NCI-H2196 (cell line): ENCODE measurements at regions not wholly inside any gene's neighbourhood (a gene's known extent, or its start where the extent isn't known, plus 50 kb on each side); places are given as distances from the start of the nearest gene placed in this dataset.
"Not testable (repeated sequence)": the region's sequence is repeated elsewhere in the genome, so short reads cannot be mapped to it uniquely, and the experiment has no call there.

Experiments used
- DNase-seq: peaks from one replicate; lab custom pipeline; 2025; ENCODE audit not compliant: unreplicated experiment; lab: John Stamatoyannopoulos, UW

GRCh38 chrX:39487969-39488330 is 609.8 kb downstream of the BCOR start:
- DNase-seq, result no peak

GRCh38 chrX:39491548-39492297 is 606.0 kb downstream of the BCOR start:
- DNase-seq, result no peak

GRCh38 chrX:39492497-39493162 is 605.1 kb downstream of the BCOR start:
- no peak for DNase-seq

GRCh38 chrX:39493168-39493567 is 604.6 kb downstream of the BCOR start:
- no peak for DNase-seq

GRCh38 chrX:39497117-39497516 is 600.6 kb downstream of the BCOR start:
- DNase-seq, result not testable (repeated sequence)

- no peak for DNase-seq
These were observed 600.0 kb downstream of the BCOR start for GRCh38 chrX:39497702-39498265.

- DNase-seq, result no peak
These were observed 597.8 kb downstream of the BCOR start for GRCh38 chrX:39499996-39500395.

GRCh38 chrX:39501822-39502221 is 595.9 kb downstream of the BCOR start:
- no peak for DNase-seq

GRCh38 chrX:39502486-39502885 is 595.3 kb downstream of the BCOR start:
- no peak for DNase-seq

- no peak for DNase-seq
These were observed 593.5 kb downstream of the BCOR start for GRCh38 chrX:39504227-39504626.

- no peak for DNase-seq
These were observed 592.9 kb downstream of the BCOR start for GRCh38 chrX:39504850-39505259.

- no peak for DNase-seq
These were observed 591.6 kb downstream of the BCOR start for GRCh38 chrX:39506131-39506530.

- no peak for DNase-seq
These were observed 590.7 kb downstream of the BCOR start for GRCh38 chrX:39507034-39507433.

GRCh38 chrX:39507617-39508299 is 590.0 kb downstream of the BCOR start:
- DNase-seq, result no peak

- DNase-seq, result no peak
These were observed 589.5 kb downstream of the BCOR start for GRCh38 chrX:39508300-39508692.

- no peak for DNase-seq
These were observed 588.6 kb downstream of the BCOR start for GRCh38 chrX:39509157-39509556.

- DNase-seq, result no peak
These were observed 583.9 kb downstream of the BCOR start for GRCh38 chrX:39513836-39514235.

GRCh38 chrX:39514801-39515200 is 583.0 kb downstream of the BCOR start:
- DNase-seq, result no peak

- DNase-seq, result no peak
These were observed 581.3 kb downstream of the BCOR start for GRCh38 chrX:39516427-39516841.

- DNase-seq, result no peak
These were observed 579.2 kb downstream of the BCOR start for GRCh38 chrX:39518476-39519029.

- DNase-seq, result peak; percentile 6
These were observed 578.7 kb downstream of the BCOR start for GRCh38 chrX:39519030-39519488.
